ENCODE measurements at regions not wholly inside any gene's neighbourhood (a gene's known extent, or its start where the extent isn't known, plus 50 kb on each side); places are given as distances from the start of the nearest gene placed in this dataset.

- no peak for TF ChIP-seq SRSF1 (IDR thresholded peaks at IDR 0.05; ENCODE audit: low read depth, low read length)
- no peak for TF ChIP-seq MECOM (CRISPR knock-in tag; IDR thresholded peaks at IDR 0.05)
- TF ChIP-seq ATF7 (IDR thresholded peaks at IDR 0.05): no peak
- no peak for TF ChIP-seq GABPA (tag; conservative IDR thresholded peaks at IDR 0.05; ENCODE audit: low read depth)
- no peak for TF ChIP-seq EZH2 (IDR thresholded peaks at IDR 0.05; ENCODE audit: borderline replicate concordance, low read depth, low read length)
Measured at GRCh38 chr5:142402752-142403318, 78.0 kb upstream of the SPRY4 start.

Measured in K562 (cell line).